Vagina (tissue), 2 donors: ENCODE measurements at regions not wholly inside any gene's neighbourhood (a gene's known extent, or its start where the extent isn't known, plus 50 kb on each side); places are given as distances from the start of the nearest gene placed in this dataset.

Source experiments
- DNase-seq, 2 donors: peaks; one replicate each; pipeline ENCODE4 v3.0.0-alpha.2; 2017; ENCODE audit errors: extremely low spot score in 2 of 2
- H3K27ac ChIP-seq: fragments of 200-600 bp; sonication (generic); one replicate; pipeline ENCODE4 v1.5.1; 2019
- H3K27me3 ChIP-seq: fragments of 200-600 bp; sonication (generic); one replicate; pipeline ENCODE4 v1.5.1; 2019
- H3K36me3 ChIP-seq, 2 donors: fragments of 200-600 bp; sonication (generic); one replicate each; pipeline ENCODE4 v1.5.1; 2017 to 2019
- H3K4me1 ChIP-seq: fragments of 200-600 bp; sonication (generic); one replicate; pipeline ENCODE4 v1.5.1; 2019
- H3K4me3 ChIP-seq, 2 donors: fragments of 200-600 bp; sonication (generic); 1 replicate in 1 of 2; 2 replicates in 1 of 2; pipeline ENCODE4 v1.5.1; 2016 to 2019
- H3K9me3 ChIP-seq: fragments of 200-600 bp; sonication (generic); one replicate; pipeline ENCODE4 v1.5.1; 2019
- POLR2A ChIP-seq, 2 donors: fragments of 450-650 bp; IDR thresholded peaks; one replicate each; pipeline ENCODE4 v1.6.1; 2017; ENCODE audit warnings: antibody characterized with exemption in 2 of 2, mild to moderate bottlenecking in 2 of 2, moderate library complexity in 2 of 2
- POLR2AphosphoS5 ChIP-seq, 2 donors: sonication (generic); formaldehyde crosslinking; IDR thresholded peaks; one replicate each; pipeline ENCODE4 v1.9.0; 2017; ENCODE audit warnings: antibody characterized with exemption in 2 of 2, mild to moderate bottlenecking in 2 of 2, low read depth in 1 of 2; ENCODE audit not compliant: insufficient read depth in 1 of 2
- intact Hi-C: fragments of 100-400 bp; cut with DNase I; formaldehyde crosslinking; loops from one replicate; pipeline ENCODE4 v1.15.1; 2023
- TF ChIP-seq, protein P1 (sequence below), 3 experiments: fragments of 450-650 bp in 2 of 3; fragments of 200-600 bp in 1 of 3; sonication (generic) in 1 of 3; IDR thresholded peaks; one replicate each; pipeline ENCODE4 v1.5.1; 2017 to 2019; ENCODE audit warnings: antibody characterized with exemption in 3 of 3, mild to moderate bottlenecking in 2 of 3, moderate library complexity in 2 of 3

DNA sequence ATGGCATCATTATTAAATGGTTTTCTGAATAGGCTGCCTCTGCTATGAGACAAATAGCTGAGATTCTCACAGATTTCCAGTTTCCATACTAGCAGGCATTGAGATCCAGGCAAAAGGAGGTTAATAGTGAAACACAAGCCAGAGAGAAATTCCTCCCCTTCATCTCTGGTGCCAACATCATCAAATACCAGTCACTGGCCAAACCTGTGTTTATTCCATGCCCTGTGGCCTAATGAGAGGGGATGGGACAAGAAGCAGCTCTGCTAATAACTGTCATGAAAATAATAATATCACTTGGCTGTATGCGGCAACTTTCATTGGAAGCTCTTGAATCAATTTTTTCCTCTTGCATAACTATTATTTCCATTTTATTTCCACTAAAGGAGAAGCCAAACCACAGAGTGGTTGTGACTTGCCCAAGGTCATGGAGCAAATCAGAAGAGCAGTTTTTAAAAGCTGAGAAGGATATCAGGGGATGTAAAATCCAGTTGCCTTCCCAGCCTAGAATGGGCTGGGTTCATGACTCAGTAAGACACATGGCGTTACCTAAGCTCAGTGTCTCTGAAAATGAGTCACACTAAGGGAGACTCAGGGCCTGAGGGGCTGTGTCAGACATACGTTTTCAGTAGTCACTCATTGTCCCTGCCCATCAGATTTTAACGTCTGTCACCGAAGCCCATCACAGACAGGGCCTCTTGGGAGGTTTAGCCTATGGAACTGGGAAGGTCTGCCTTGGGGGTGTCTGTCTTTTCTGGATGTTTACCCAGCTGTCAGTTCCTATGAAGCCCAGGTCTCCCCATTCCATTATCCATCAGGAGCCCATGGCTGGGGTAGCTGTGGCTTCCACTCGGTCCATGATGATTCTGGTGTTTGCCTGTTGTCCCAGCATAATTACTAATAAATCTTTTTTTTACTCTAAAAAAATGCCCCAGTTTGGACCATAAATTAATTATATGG, 208.8 kb upstream of the EEA1 start:
- peak in 1 of 2 donors; percentile 81 for TF ChIP-seq POLR2AphosphoS5 (IDR thresholded peaks at IDR 0.05; ENCODE audit: insufficient read depth in 1 of 2, low read depth in 1 of 2)
- no peak for TF ChIP-seq POLR2A (IDR thresholded peaks at IDR 0.05)
- H3K27ac ChIP-seq, result peak overlapping the region; percentile 51
- H3K9me3 ChIP-seq, result no peaks in the 10 kb centered on the region
- no peaks in the 10 kb centered on the region for H3K36me3 ChIP-seq
- H3K27me3 ChIP-seq, result no peaks in the 10 kb centered on the region
- H3K4me3 ChIP-seq, result no peak overlapping the region
- H3K4me1 ChIP-seq, result peaks cover 25% of the 10 kb centered on the region
- DNase-seq, result peak in 1 of 2 donors; percentile 83
- intact Hi-C loops, result no loop called here

DNA sequence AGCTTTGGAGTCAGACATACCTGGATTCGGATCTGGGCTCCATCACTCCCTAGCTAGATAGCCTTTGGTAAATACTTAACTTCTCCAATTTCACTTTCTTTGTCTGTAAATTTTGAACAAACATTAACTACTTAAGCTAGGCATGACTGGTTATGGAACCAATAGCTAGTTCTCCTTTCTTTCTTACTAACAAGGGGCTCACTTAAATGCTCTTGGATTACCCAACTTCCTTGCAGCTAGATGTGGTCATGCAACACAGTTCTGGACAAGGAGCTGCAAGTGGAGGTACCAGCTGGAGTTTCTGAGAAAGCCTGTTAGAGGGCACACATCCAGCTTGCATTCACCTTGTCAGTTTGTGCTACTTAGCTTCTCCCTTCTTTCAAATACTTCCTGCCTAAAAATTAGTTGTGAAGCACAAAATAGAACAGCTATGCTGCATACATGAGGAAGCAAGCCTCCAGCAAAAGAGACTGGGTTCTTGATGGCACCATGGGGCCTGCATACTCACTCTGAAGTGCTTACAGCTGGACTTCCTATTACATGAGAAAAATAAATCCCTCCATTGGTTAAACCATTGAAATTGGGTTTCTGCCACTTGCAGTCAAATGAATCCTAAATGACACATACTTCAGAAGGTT, 210.1 kb upstream of the EEA1 start:
- intact Hi-C loops, result no loop called here
- H3K27ac ChIP-seq, result no peak overlapping the region
- peaks cover 27% of the 10 kb centered on the region for H3K4me1 ChIP-seq
- no peaks in the 10 kb centered on the region for H3K27me3 ChIP-seq
- no peak overlapping the region for H3K4me3 ChIP-seq
- TF ChIP-seq, protein P1, sequence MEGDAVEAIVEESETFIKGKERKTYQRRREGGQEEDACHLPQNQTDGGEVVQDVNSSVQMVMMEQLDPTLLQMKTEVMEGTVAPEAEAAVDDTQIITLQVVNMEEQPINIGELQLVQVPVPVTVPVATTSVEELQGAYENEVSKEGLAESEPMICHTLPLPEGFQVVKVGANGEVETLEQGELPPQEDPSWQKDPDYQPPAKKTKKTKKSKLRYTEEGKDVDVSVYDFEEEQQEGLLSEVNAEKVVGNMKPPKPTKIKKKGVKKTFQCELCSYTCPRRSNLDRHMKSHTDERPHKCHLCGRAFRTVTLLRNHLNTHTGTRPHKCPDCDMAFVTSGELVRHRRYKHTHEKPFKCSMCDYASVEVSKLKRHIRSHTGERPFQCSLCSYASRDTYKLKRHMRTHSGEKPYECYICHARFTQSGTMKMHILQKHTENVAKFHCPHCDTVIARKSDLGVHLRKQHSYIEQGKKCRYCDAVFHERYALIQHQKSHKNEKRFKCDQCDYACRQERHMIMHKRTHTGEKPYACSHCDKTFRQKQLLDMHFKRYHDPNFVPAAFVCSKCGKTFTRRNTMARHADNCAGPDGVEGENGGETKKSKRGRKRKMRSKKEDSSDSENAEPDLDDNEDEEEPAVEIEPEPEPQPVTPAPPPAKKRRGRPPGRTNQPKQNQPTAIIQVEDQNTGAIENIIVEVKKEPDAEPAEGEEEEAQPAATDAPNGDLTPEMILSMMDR (IDR thresholded peaks at IDR 0.05), result no peak
- TF ChIP-seq POLR2A (IDR thresholded peaks at IDR 0.05) (no peak), POLR2AphosphoS5 (IDR thresholded peaks at IDR 0.05; ENCODE audit: insufficient read depth in 1 of 2, low read depth in 1 of 2) (no peak)
- no peaks in the 10 kb centered on the region for H3K9me3 ChIP-seq
- no peaks in the 10 kb centered on the region for H3K36me3 ChIP-seq
- peak in 1 of 2 donors; percentile 71 for DNase-seq

DNA sequence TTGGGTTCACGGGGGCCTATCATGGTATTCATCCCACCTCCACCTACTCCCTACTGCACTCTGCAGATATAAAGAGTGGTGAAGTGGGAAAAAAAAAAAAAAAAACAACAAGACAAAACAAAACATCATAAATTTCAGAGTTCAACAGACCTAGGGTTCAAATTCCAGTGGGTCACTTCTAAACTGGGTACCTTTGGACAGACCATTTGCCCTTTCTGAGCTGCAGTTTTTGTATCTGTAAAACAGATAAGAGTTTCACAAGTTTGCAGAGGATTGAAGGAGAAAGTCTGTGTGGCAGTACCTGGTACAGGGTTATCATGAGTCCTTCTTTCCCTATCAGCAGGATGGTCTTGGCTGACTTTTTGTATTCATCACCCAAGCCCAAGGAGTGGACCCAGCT, 211.2 kb upstream of the EEA1 start:
- no peaks in the 10 kb centered on the region for H3K27me3 ChIP-seq
- no peaks in the 10 kb centered on the region for H3K36me3 ChIP-seq
- H3K27ac ChIP-seq, result no peak overlapping the region
- intact Hi-C loops, result no loop called here
- no peaks in the 10 kb centered on the region for H3K9me3 ChIP-seq
- no peak for DNase-seq
- TF ChIP-seq, protein P1 (IDR thresholded peaks at IDR 0.05), result no peak
- TF ChIP-seq POLR2AphosphoS5 (IDR thresholded peaks at IDR 0.05; ENCODE audit: insufficient read depth in 1 of 2, low read depth in 1 of 2) (no peak), POLR2A (IDR thresholded peaks at IDR 0.05) (no peak)
- H3K4me3 ChIP-seq, result no peak overlapping the region
- H3K4me1 ChIP-seq, result peaks cover 32% of the 10 kb centered on the region

DNA sequence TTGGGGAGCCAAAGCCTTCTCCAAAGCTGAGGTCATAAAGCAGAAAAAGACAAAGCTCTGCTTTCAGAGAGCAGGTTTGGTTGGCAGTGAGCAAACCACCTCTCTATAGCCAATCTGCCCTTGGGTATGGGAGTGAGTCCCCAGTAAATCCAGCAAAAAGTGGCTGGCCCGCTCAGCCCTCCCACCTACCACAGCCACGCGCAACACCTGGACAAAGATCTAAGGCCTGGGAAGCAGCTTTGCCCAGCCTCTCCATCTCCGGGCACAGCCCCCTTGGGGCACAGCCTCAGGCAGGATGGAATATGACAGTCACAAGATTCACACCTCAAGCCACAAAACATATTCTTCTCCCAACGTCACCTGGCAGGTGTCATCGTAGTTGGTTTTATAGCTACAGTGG, 211.7 kb upstream of the EEA1 start:
- DNase-seq, result peak in 1 of 2 donors; percentile 58
- Histone ChIP-seq H3K27ac (no peak overlapping the region), H3K9me3 (no peaks in the 10 kb centered on the region), H3K4me1 (peaks cover 29% of the 10 kb centered on the region), H3K27me3 (no peaks in the 10 kb centered on the region), H3K36me3 (no peaks in the 10 kb centered on the region), H3K4me3 (no peak overlapping the region)
- TF ChIP-seq POLR2A (IDR thresholded peaks at IDR 0.05), result no peak
- no peak for TF ChIP-seq POLR2AphosphoS5 (IDR thresholded peaks at IDR 0.05; ENCODE audit: insufficient read depth in 1 of 2, low read depth in 1 of 2)
- TF ChIP-seq, protein P1 (IDR thresholded peaks at IDR 0.05), result no peak
- intact Hi-C loops, result no loop called here

DNA sequence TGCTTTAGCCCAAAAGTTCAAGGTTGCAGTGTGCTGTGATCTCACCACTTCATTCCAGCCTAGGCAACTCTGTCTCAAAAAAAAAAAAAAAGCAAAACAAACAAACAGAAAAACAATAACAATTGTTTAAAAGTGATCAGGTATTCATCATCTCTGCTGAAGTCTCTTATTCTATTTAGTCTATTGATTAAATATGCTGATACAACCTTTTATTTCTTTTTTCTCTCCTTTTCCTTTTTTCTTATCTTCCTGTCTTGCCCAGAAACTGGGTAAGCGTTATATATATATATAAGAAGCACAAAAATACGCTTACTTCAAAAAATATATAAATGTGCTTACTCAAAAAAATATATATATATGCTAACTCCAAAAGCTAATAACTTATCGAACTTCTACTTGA, 213.8 kb upstream of the EEA1 start:
- TF ChIP-seq POLR2A (IDR thresholded peaks at IDR 0.05), result no peak
- no peak for TF ChIP-seq POLR2AphosphoS5 (IDR thresholded peaks at IDR 0.05; ENCODE audit: insufficient read depth in 1 of 2, low read depth in 1 of 2)
- TF ChIP-seq, protein P1 (IDR thresholded peaks at IDR 0.05), result no peak
- DNase-seq, result no peak
- Histone ChIP-seq H3K4me3 (no peak overlapping the region), H3K9me3 (no peaks in the 10 kb centered on the region), H3K36me3 (no peaks in the 10 kb centered on the region), H3K27me3 (no peaks in the 10 kb centered on the region), H3K27ac (no peak overlapping the region), H3K4me1 (peaks cover 21% of the 10 kb centered on the region)
- intact Hi-C loops, result no loop called here
